ENCODE measurements at regions not wholly inside any gene's neighbourhood (a gene's known extent, or its start where the extent isn't known, plus 50 kb on each side); places are given as distances from the start of the nearest gene placed in this dataset.

GRCh38 chr4:23680671-23681518 is 209.0 kb downstream of the PPARGC1A start:
- no peak for TF ChIP-seq POLR2A (IDR thresholded peaks at IDR 0.05; ENCODE audit: low read length)
- TF ChIP-seq GATA1 (IDR thresholded peaks at IDR 0.05; ENCODE audit: low read depth, low read length): no peak

Measured in erythroblast (primary cell).